Heart left ventricle (tissue), 13 donors: ENCODE measurements at regions not wholly inside any gene's neighbourhood (a gene's known extent, or its start where the extent isn't known, plus 50 kb on each side); places are given as distances from the start of the nearest gene placed in this dataset.

Experiments
- POLR2A ChIP-seq, 2 donors: fragments of 450-650 bp; IDR thresholded peaks; one replicate each; pipeline ENCODE4 v1.6.1; 2017; ENCODE audit warnings: antibody characterized with exemption in 2 of 2, mild to moderate bottlenecking in 2 of 2, moderate library complexity in 2 of 2
- TF ChIP-seq, protein P1 (sequence below), 12 donors: fragments of 200-600 bp; sonication (generic) in 4 of 12; IDR thresholded peaks; one replicate each; pipeline versions ENCODE4 v1.5.0 to v1.8.0; 2018 to 2022; ENCODE audit warnings: antibody characterized with exemption in 12 of 12, mild to moderate bottlenecking in 5 of 12
- donor health status: ischemic (EF 13 %, LVEDD 7.1; RV severe dilation, severe dysfunction).
- donor health status: DM: no; HTN: yes; CAD: no.
- donor health status: DM: no; HTN: no; CAD: no.
- donor health status: ischemic (EF 25% LVEDD 6.9; RV normal size, moderate dysfunction).
- donor health status: ischemic (EF 25% LVEDD 5.7; RV mildly dilated, moderate dysfunction).
- donor health status: ischemic (EF 35%, LVEDD 5.7; RV mildly dilated, moderate dysfunction).
- donor health status: nonischemic (EF 11% LVEDD 7.7; RV severe dilation, severe dysfunction).
- donor health status: DM: yes; HTN: yes; CAD: no.
- donor health status: PGD.
- donor health status: ischemic (EF 29% LVEDD 5.4; RV normal size, mild dysfunction).
- donor health status: nonischemic (EF 23%, LVEDD 6.1; RV moderate dilation, normal function).

DNA sequence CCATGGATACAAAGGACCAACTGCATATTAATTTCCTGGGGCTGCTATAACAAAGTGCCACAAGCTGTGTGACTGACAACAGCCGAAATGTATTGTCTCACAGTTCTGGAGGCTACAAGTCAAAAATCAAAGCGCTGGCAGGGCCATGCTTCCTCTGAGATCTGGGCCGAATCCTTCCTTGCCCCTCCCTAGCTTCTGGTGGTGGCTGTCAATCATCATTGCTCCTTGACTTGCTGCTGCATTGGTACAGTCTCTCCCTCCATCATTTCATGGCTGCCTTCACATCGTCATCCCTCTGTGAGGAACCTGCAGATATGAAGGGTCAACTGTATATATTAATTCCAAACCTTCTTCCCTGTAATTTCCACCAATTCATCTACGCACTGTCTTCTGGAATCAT is 118.3 kb downstream of the EXOC5 start:
- TF ChIP-seq, protein P1, sequence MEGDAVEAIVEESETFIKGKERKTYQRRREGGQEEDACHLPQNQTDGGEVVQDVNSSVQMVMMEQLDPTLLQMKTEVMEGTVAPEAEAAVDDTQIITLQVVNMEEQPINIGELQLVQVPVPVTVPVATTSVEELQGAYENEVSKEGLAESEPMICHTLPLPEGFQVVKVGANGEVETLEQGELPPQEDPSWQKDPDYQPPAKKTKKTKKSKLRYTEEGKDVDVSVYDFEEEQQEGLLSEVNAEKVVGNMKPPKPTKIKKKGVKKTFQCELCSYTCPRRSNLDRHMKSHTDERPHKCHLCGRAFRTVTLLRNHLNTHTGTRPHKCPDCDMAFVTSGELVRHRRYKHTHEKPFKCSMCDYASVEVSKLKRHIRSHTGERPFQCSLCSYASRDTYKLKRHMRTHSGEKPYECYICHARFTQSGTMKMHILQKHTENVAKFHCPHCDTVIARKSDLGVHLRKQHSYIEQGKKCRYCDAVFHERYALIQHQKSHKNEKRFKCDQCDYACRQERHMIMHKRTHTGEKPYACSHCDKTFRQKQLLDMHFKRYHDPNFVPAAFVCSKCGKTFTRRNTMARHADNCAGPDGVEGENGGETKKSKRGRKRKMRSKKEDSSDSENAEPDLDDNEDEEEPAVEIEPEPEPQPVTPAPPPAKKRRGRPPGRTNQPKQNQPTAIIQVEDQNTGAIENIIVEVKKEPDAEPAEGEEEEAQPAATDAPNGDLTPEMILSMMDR (IDR thresholded peaks at IDR 0.05), result no peak
- no peak for TF ChIP-seq POLR2A (IDR thresholded peaks at IDR 0.05)
